Esophagus muscularis mucosa (tissue), 4 donors: ENCODE measurements at regions not wholly inside any gene's neighbourhood (a gene's known extent, or its start where the extent isn't known, plus 50 kb on each side); places are given as distances from the start of the nearest gene placed in this dataset.

ENCODE experiments used
- DNase-seq: peaks from one replicate; pipeline ENCODE4 v3.0.0-alpha.2; 2017; ENCODE audit errors: extremely low spot score
- H3K27ac ChIP-seq, 4 donors: fragments of 200-600 bp; sonication (generic); replicated peaks in 1 of 4; 1 replicate in 3 of 4; 2 replicates in 1 of 4; pipeline ENCODE4 v1.5.1; 2016 to 2019; ENCODE audit warnings: mild to moderate bottlenecking in 1 of 4
- H3K27me3 ChIP-seq, 4 donors: fragments of 200-600 bp; sonication (generic); one replicate each; pipeline versions ENCODE4 v1.5.1 to v1.6.0; 2016 to 2019
- H3K36me3 ChIP-seq, 4 donors: fragments of 200-600 bp; sonication (generic); one replicate each; pipeline ENCODE4 v1.5.1; 2016 to 2019
- H3K4me1 ChIP-seq, 4 donors: fragments of 200-600 bp; sonication (generic); one replicate each; pipeline ENCODE4 v1.5.1; 2016 to 2019
- H3K4me3 ChIP-seq, 4 donors: fragments of 200-600 bp; sonication (generic); 1 replicate in 2 of 4; 2 replicates in 2 of 4; pipeline ENCODE4 v1.5.1; 2016 to 2019; ENCODE audit warnings: mild to moderate bottlenecking in 4 of 4, moderate library complexity in 1 of 4
- H3K9me3 ChIP-seq, 4 donors: fragments of 200-600 bp; sonication (generic); 1 replicate in 3 of 4; 2 replicates in 1 of 4; pipeline ENCODE4 v1.5.1; 2016 to 2019
- EP300 ChIP-seq: sonication (generic); formaldehyde crosslinking; IDR thresholded peaks from one replicate; pipeline ENCODE4 v1.6.1; 2017; ENCODE audit warnings: antibody characterized with exemption
- POLR2A ChIP-seq: fragments of 450-650 bp; IDR thresholded peaks from one replicate; pipeline ENCODE4 v1.6.1; 2017; ENCODE audit warnings: antibody characterized with exemption, moderate library complexity, mild to moderate bottlenecking, low read depth
- POLR2AphosphoS5 ChIP-seq, 2 donors: sonication (generic); formaldehyde crosslinking; IDR thresholded peaks; one replicate each; pipeline ENCODE4 v1.6.1; 2017; ENCODE audit warnings: antibody characterized with exemption in 2 of 2
- WGBS: methylation state at CpG from one replicate; pipeline ENCODE4 v1.1.5; 2018; 5-methylcytosine and 5-hydroxymethylcytosine counted together
- intact Hi-C: fragments of 100-400 bp; cut with DNase I; formaldehyde crosslinking; loops from one replicate; pipeline ENCODE4 v1.15.1; 2023
- TF ChIP-seq, protein P1 (sequence below), 3 experiments: fragments of 200-600 bp in 2 of 3; fragments of 450-650 bp in 1 of 3; sonication (generic) in 2 of 3; IDR thresholded peaks; one replicate each; pipeline ENCODE4 v1.5.1; 2017 to 2019; ENCODE audit warnings: antibody characterized with exemption in 3 of 3, mild to moderate bottlenecking in 2 of 3, moderate library complexity in 1 of 3

DNA sequence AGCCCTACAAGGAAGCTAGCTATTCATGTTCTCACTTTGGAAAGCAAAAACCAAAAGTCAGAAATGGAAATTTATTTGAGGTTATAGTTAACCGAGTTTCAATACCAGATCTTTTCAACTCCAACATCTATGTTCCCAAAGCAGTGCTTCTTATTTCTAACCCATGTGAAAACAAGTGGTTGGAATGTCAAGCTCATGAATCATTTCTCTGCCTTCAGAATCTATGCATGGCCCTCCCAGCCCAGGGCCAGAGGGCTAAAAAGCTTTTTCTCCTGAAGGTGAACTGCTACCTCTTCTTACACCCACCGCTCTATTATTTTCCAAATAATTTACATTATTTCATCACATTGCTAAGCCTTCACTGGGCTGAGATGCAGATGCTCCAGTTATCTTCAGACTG is 158.4 kb downstream of the SP3 start:
- 91% methylated on average over 2 of the region's 2 CpGs for WGBS
- Histone ChIP-seq H3K27me3 (peaks cover 0 to 15% (median 0%) of the 10 kb centered on the region in 4 donors), H3K4me3 (no peak overlapping the region), H3K27ac (no peak overlapping the region), H3K9me3 (no peaks in the 10 kb centered on the region), H3K4me1 (no peaks in the 10 kb centered on the region), H3K36me3 (no peaks in the 10 kb centered on the region)
- no peak for DNase-seq
- intact Hi-C loops, result no loop called here
- TF ChIP-seq POLR2A (no peak), POLR2AphosphoS5 (IDR thresholded peaks at IDR 0.05) (no peak), EP300 (no peak)
- TF ChIP-seq, protein P1, sequence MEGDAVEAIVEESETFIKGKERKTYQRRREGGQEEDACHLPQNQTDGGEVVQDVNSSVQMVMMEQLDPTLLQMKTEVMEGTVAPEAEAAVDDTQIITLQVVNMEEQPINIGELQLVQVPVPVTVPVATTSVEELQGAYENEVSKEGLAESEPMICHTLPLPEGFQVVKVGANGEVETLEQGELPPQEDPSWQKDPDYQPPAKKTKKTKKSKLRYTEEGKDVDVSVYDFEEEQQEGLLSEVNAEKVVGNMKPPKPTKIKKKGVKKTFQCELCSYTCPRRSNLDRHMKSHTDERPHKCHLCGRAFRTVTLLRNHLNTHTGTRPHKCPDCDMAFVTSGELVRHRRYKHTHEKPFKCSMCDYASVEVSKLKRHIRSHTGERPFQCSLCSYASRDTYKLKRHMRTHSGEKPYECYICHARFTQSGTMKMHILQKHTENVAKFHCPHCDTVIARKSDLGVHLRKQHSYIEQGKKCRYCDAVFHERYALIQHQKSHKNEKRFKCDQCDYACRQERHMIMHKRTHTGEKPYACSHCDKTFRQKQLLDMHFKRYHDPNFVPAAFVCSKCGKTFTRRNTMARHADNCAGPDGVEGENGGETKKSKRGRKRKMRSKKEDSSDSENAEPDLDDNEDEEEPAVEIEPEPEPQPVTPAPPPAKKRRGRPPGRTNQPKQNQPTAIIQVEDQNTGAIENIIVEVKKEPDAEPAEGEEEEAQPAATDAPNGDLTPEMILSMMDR (IDR thresholded peaks at IDR 0.05), result no peak

DNA sequence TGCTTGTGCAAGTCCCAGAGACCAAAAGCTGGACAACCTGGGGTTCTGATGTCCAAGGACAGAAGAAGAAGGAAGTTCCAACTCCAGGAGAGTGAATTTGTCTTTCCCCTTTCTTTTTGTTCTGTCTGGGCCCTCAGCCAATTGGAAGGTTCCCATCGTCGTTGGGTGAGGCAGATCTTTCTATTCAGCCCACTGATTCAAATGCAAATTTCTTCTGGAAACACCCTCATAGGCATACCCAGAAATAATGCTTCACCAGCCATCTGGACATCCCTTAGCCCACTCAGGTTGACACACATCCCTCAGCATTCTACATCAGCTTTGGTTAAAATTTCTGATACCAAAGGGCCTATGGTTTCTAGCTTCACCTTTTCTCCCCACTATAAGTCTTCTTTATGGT is 156.5 kb downstream of the SP3 start:
- Histone ChIP-seq H3K4me1 (no peaks in the 10 kb centered on the region), H3K27ac (no peak overlapping the region), H3K27me3 (peaks cover 0 to 8% (median 0%) of the 10 kb centered on the region in 4 donors), H3K9me3 (no peaks in the 10 kb centered on the region), H3K36me3 (no peaks in the 10 kb centered on the region), H3K4me3 (no peak overlapping the region)
- no peak for TF ChIP-seq POLR2A
- TF ChIP-seq EP300, result no peak
- TF ChIP-seq POLR2AphosphoS5 (IDR thresholded peaks at IDR 0.05), result no peak
- TF ChIP-seq, protein P1 (IDR thresholded peaks at IDR 0.05), result no peak
- DNase-seq, result no peak
- WGBS, result 34% methylated on average over 2 of the region's 2 CpGs
- intact Hi-C loops, result no loop called here

DNA sequence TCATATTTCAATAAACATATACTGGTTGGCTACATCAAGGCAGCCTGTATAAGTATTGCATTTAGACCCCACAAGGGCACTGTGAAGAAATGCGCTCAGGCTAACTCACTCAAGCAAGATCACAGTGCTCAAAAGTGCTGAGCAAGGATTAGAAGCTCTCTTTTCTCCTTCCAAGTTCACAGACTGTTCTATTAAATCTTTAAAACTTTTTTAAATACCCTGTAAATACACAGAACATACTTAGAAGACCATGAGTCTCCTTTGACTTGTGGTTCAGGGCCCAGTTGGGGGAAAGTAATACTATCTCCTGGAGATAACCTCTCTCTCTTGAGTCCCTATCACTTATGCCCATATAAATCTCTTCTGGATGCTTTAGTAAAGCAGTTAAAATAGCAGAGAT is 152.9 kb downstream of the SP3 start:
- intact Hi-C loops, result no loop called here
- no peak for TF ChIP-seq EP300
- TF ChIP-seq, protein P1 (IDR thresholded peaks at IDR 0.05), result no peak
- no peak for TF ChIP-seq POLR2A
- no peak for TF ChIP-seq POLR2AphosphoS5 (IDR thresholded peaks at IDR 0.05)
- H3K27ac ChIP-seq, result no peak overlapping the region
- 96% methylated on average over 1 of the region's 1 CpG for WGBS
- DNase-seq, result no peak
- H3K9me3 ChIP-seq, result no peaks in the 10 kb centered on the region
- H3K4me1 ChIP-seq, result no peaks in the 10 kb centered on the region
- no peak overlapping the region for H3K4me3 ChIP-seq
- no peaks in the 10 kb centered on the region for H3K36me3 ChIP-seq
- H3K27me3 ChIP-seq, result no peaks in the 10 kb centered on the region

DNA sequence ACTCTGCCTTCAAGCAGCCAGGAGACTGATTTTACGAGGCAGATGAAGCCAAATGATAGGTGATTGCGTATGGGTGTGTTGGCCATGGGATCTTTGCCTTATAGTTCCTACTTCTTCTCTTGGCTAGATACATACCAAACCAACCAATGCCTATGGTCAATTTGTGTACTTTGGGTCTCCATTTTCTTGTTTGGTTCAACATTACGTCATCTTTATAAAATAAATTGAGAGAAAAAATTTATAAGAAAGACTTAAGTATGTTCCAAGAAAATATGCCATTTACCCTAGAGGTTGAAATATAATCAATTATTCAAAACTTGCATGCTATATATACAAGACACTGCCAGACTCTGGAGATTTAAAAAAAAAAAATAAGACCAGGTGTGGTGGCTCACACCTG is 150.9 kb downstream of the SP3 start:
- Histone ChIP-seq H3K9me3 (no peaks in the 10 kb centered on the region), H3K36me3 (no peaks in the 10 kb centered on the region), H3K27ac (no peak overlapping the region), H3K4me3 (no peak overlapping the region), H3K27me3 (no peaks in the 10 kb centered on the region), H3K4me1 (no peaks in the 10 kb centered on the region)
- TF ChIP-seq POLR2A (no peak), EP300 (no peak), POLR2AphosphoS5 (IDR thresholded peaks at IDR 0.05) (no peak)
- TF ChIP-seq, protein P1 (IDR thresholded peaks at IDR 0.05), result no peak
- WGBS, result 80% methylated on average over 3 of the region's 3 CpGs
- intact Hi-C loops, result no loop called here
- DNase-seq, result no peak

DNA sequence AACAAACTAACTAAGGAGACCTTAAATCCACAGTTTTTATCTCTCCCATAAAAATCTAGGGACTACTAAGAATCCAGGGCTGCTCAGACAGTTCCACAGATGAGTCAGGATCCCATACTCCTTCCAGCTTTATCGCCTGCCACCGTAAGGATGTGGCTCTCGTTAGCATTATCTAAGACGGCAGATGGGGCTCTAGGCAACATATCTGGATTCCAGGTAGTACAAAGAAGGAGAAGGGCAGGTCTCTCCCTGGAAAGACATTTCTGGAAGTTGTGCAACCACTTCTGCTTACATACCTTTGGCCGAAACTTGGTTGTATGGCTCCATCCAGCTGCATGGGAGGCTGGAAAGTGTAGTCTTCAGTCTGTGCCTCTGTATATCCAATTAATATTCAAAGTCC is 149.4 kb downstream of the SP3 start:
- 93% methylated on average over 5 of the region's 5 CpGs for WGBS

More for the DNA sequence above, 149.4 kb downstream of the SP3 start:
- DNase-seq, result no peak
- TF ChIP-seq POLR2A, result no peak
- TF ChIP-seq EP300, result no peak
- TF ChIP-seq, protein P1 (IDR thresholded peaks at IDR 0.05), result no peak
- no peak for TF ChIP-seq POLR2AphosphoS5 (IDR thresholded peaks at IDR 0.05)
- Histone ChIP-seq H3K36me3 (no peaks in the 10 kb centered on the region), H3K27ac (no peak overlapping the region), H3K4me3 (no peak overlapping the region), H3K27me3 (peaks cover 0 to under 1% (median 0%) of the 10 kb centered on the region in 4 donors), H3K4me1 (no peaks in the 10 kb centered on the region), H3K9me3 (no peaks in the 10 kb centered on the region)
- intact Hi-C loops, result no loop called here
